ENCODE measurements at regions not wholly inside any gene's neighbourhood (a gene's known extent, or its start where the extent isn't known, plus 50 kb on each side); places are given as distances from the start of the nearest gene placed in this dataset.

- no peak overlapping the region; the same call in 1 of the 2 replicates for H3K27ac ChIP-seq
- TF ChIP-seq CTCF (conservative IDR thresholded peaks at IDR 0.05): no peak
Observed at GRCh38 chr11:19597206-19597605, 115.4 kb upstream of the NAV2 start.

GRCh38 chr11:19595840-19596751, 116.5 kb upstream of the NAV2 start:
- TF ChIP-seq ZFX (IDR thresholded peaks at IDR 0.05) (no peak), CTCF (conservative IDR thresholded peaks at IDR 0.05) (no peak)
- no peak overlapping the region; the same call in 1 of the 2 replicates for H3K27ac ChIP-seq

- H3K27ac ChIP-seq: no peak overlapping the region
- TF ChIP-seq CTCF (conservative IDR thresholded peaks at IDR 0.05): no peak
- TF ChIP-seq ZFX (IDR thresholded peaks at IDR 0.05): no peak
Observed at GRCh38 chr11:19595499-19595839, 117.2 kb upstream of the NAV2 start.

DNA sequence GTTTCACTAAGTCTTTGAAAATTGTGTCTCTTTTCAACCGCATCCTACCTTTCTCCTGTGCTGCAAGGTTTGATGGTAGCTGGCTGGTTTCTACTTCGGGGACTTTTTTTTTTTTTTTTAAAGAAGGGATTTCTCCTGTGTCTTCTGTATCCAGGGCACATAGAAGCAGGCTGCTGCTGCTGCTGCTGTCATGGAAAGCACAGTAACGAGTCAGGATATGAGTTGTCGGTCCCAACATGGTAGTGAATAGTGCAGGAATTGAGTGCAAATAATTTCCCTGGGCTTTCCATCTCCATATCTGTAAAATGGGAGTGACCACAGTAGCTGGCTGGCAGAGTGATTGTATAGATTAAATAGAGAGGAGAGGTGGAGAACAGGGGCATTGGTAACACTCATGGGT, 118.3 kb upstream of the NAV2 start:
- TF ChIP-seq CTCF (conservative IDR thresholded peaks at IDR 0.05): no peak
- no peak for TF ChIP-seq ZFX (IDR thresholded peaks at IDR 0.05)
- no peak overlapping the region for H3K27ac ChIP-seq

DNA sequence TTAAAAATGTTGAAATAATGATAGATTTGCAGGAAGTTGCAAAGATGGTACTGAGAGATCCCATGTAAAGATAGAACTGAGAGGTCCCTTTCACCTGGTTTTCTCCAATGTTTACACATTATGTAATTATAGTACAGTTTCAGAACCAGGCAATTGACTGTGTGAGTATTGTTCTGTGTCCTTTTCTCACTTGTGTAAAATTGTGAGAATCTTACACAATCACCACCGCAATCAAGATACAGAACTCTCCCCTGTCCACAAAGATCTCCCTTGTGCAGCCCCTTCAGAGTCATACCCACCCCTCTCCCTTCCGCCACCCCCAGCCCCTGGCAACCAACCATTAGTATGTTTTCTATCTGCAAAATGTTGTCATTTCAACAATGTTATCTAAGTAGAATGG, 119.8 kb upstream of the NAV2 start:
- H3K27ac ChIP-seq: no peak overlapping the region
- TF ChIP-seq CTCF (conservative IDR thresholded peaks at IDR 0.05): no peak
- TF ChIP-seq ZFX (IDR thresholded peaks at IDR 0.05): no peak

DNA sequence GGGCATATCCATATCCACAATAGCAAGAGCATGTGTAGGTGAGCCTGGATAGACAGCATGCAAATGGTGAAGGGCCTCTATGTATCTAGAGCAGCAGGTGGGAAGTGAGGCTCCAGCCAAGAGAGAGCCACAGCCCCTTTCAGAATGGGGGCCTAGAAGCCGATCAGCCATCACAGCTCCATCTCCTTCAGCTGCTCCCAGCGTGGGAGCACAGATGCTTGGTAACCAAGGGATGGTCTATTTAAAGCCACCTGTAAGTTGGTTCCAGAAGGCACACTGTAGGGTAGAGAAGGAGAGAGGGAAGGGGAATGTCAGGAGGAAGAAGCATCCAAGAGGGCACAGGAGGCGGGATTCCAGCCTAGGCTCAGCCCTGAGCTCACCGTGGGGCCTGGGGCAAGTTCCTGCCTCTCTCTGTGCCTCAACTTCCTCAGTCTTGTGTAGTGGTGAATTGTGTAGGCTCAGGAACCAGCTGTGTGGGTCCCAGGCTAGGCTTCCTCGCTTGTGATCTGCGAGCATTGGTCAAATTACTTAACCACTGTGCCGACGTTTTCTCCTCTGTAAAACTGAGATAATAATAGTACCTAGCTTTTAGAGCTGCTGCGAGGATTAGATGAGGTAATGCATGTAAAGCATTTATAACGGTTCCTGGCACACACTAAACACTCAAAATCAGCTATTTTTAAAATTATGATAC, 122.9 kb upstream of the NAV2 start:
- H3K27ac ChIP-seq: no peak overlapping the region
- no peak for TF ChIP-seq CTCF (conservative IDR thresholded peaks at IDR 0.05)
- TF ChIP-seq ZFX (IDR thresholded peaks at IDR 0.05): no peak

GRCh38 chr11:19587979-19588378, 124.7 kb upstream of the NAV2 start:
- no peak overlapping the region for H3K27ac ChIP-seq
- TF ChIP-seq ZFX (IDR thresholded peaks at IDR 0.05): no peak
- TF ChIP-seq CTCF (conservative IDR thresholded peaks at IDR 0.05): no peak

Measured in C4-2B (cell line).